Heart left ventricle (tissue), 13 donors: ENCODE measurements at regions not wholly inside any gene's neighbourhood (a gene's known extent, or its start where the extent isn't known, plus 50 kb on each side); places are given as distances from the start of the nearest gene placed in this dataset.
"Not testable (repeated sequence)": the region's sequence is repeated elsewhere in the genome, so short reads cannot be mapped to it uniquely, and the experiment has no call there.

ENCODE experiments used
- POLR2A ChIP-seq, 2 donors: fragments of 450-650 bp; IDR thresholded peaks; one replicate each; pipeline ENCODE4 v1.6.1; 2017; ENCODE audit warnings: antibody characterized with exemption in 2 of 2, mild to moderate bottlenecking in 2 of 2, moderate library complexity in 2 of 2
- TF ChIP-seq, protein P1 (sequence below), 12 donors: fragments of 200-600 bp; sonication (generic) in 4 of 12; IDR thresholded peaks; one replicate each; pipeline versions ENCODE4 v1.5.0 to v1.8.0; 2018 to 2022; ENCODE audit warnings: antibody characterized with exemption in 12 of 12, mild to moderate bottlenecking in 5 of 12
- donor health status: ischemic (EF 13 %, LVEDD 7.1; RV severe dilation, severe dysfunction).
- donor health status: DM: no; HTN: yes; CAD: no.
- donor health status: DM: no; HTN: no; CAD: no.
- donor health status: ischemic (EF 25% LVEDD 6.9; RV normal size, moderate dysfunction).
- donor health status: ischemic (EF 25% LVEDD 5.7; RV mildly dilated, moderate dysfunction).
- donor health status: ischemic (EF 35%, LVEDD 5.7; RV mildly dilated, moderate dysfunction).
- donor health status: nonischemic (EF 11% LVEDD 7.7; RV severe dilation, severe dysfunction).
- donor health status: DM: yes; HTN: yes; CAD: no.
- donor health status: PGD.
- donor health status: ischemic (EF 29% LVEDD 5.4; RV normal size, mild dysfunction).
- donor health status: nonischemic (EF 23%, LVEDD 6.1; RV moderate dilation, normal function).

DNA sequence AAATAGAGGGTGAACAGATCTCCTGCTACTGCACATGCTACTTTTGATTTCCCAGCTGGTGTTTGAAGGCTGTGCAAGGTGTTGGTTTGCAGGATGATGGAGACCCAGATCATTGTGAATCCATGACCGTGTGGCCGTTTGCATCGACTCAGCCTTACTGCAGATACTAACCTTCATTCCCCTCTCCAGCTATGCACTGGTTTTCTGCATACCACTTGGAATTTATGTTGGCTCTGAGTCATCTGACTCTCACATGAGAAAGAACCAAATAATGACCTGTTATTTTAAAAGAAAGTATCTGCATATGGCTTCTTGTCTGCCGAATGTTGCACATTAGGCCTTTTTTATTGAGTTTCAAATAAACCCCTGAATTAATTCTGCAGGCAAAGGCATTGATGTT is 144.9 kb upstream of the PRKX start:
- TF ChIP-seq, protein P1, sequence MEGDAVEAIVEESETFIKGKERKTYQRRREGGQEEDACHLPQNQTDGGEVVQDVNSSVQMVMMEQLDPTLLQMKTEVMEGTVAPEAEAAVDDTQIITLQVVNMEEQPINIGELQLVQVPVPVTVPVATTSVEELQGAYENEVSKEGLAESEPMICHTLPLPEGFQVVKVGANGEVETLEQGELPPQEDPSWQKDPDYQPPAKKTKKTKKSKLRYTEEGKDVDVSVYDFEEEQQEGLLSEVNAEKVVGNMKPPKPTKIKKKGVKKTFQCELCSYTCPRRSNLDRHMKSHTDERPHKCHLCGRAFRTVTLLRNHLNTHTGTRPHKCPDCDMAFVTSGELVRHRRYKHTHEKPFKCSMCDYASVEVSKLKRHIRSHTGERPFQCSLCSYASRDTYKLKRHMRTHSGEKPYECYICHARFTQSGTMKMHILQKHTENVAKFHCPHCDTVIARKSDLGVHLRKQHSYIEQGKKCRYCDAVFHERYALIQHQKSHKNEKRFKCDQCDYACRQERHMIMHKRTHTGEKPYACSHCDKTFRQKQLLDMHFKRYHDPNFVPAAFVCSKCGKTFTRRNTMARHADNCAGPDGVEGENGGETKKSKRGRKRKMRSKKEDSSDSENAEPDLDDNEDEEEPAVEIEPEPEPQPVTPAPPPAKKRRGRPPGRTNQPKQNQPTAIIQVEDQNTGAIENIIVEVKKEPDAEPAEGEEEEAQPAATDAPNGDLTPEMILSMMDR (IDR thresholded peaks at IDR 0.05), result not testable (repeated sequence)
- TF ChIP-seq POLR2A (IDR thresholded peaks at IDR 0.05), result not testable (repeated sequence)
